HEK293 (cell line): ENCODE measurements at regions not wholly inside any gene's neighbourhood (a gene's known extent, or its start where the extent isn't known, plus 50 kb on each side); places are given as distances from the start of the nearest gene placed in this dataset.

Source experiments
- CTCF ChIA-PET: fragments of 350-600 bp; formaldehyde crosslinking; extraction: SDS; loops from one replicate; lab custom pipeline; 2021; ENCODE audit warnings: antibody characterized with exemption; lab: Yijun Ruan, JAX
- POLR2A ChIA-PET: fragments of 300-600 bp; formaldehyde crosslinking; extraction: SDS; loops from one replicate; lab custom pipeline; 2020; ENCODE audit warnings: antibody characterized with exemption, inconsistent platforms; lab: Yijun Ruan, JAX
- H3K27ac ChIP-seq: fragments of 200-500 bp; sonication (Bioruptor generic); 2 replicates; pipeline ENCODE4 v1.5.1; 2014; ENCODE audit warnings: low read depth, low read length, control low read depth, inconsistent platforms; ENCODE audit errors: extremely low read depth
- H3K36me3 ChIP-seq, 2 experiments: fragments of 200-500 bp in 1 of 2; sonication (Bioruptor generic) in 1 of 2; 1 replicate in 1 of 2; 2 replicates in 1 of 2; pipeline ENCODE4 v1.5.1; 2014 to 2017; ENCODE audit warnings: inconsistent platforms in 2 of 2, low read length in 2 of 2; ENCODE audit not compliant: control insufficient read depth in 2 of 2, insufficient read depth in 1 of 2
- H3K4me1 ChIP-seq: fragments of 200-500 bp; sonication (Bioruptor generic); 2 replicates; pipeline ENCODE4 v1.5.1; 2014; ENCODE audit warnings: mild to moderate bottlenecking, low read length, inconsistent platforms; ENCODE audit not compliant: control insufficient read depth, insufficient read depth
- H3K4me3 ChIP-seq: 2 replicates; pipeline ENCODE4 v1.5.1; 2011; ENCODE audit warnings: low read depth, mild to moderate bottlenecking, control low read depth, low read length, moderate library complexity
- H3K9me3 ChIP-seq: fragments of 200-500 bp; sonication (Bioruptor generic); 2 replicates; pipeline ENCODE4 v1.5.1; 2014; ENCODE audit warnings: low read depth, low read length, inconsistent platforms; ENCODE audit not compliant: control insufficient read depth, insufficient read depth
- PATZ1 ChIP-seq: fragments of 450-650 bp; formaldehyde crosslinking; IDR thresholded peaks from 2 replicates; pipeline ENCODE4 v1.5.1; 2016; ENCODE audit warnings: missing biosample characterization, missing genetic modification characterization
- PRDM2 ChIP-seq: fragments of 450-650 bp; formaldehyde crosslinking; IDR thresholded peaks from 2 replicates; pipeline ENCODE4 v1.5.1; 2016; ENCODE audit warnings: missing biosample characterization, missing genetic modification characterization, borderline replicate concordance
- PRDM6 ChIP-seq: fragments of 450-650 bp; formaldehyde crosslinking; IDR thresholded peaks from 2 replicates; pipeline ENCODE4 v1.5.1; 2017; ENCODE audit warnings: missing biosample characterization, missing genetic modification characterization
- SCRT1 ChIP-seq: fragments of 450-650 bp; formaldehyde crosslinking; IDR thresholded peaks from 2 replicates; pipeline ENCODE4 v1.5.1; 2016; ENCODE audit warnings: missing biosample characterization, missing genetic modification characterization, borderline replicate concordance
- SP3 ChIP-seq: fragments of 450-650 bp; formaldehyde crosslinking; IDR thresholded peaks from 2 replicates; pipeline ENCODE4 v1.5.1; 2016; ENCODE audit warnings: missing biosample characterization, missing genetic modification characterization
- ZBTB20 ChIP-seq: fragments of 450-650 bp; formaldehyde crosslinking; IDR thresholded peaks from 2 replicates; pipeline ENCODE4 v1.5.1; 2016; ENCODE audit warnings: missing biosample characterization, missing genetic modification characterization
- ZBTB26 ChIP-seq: fragments of 450-650 bp; formaldehyde crosslinking; optimal IDR thresholded peaks from 2 replicates; pipeline ENCODE3; 2016; ENCODE audit warnings: missing biosample characterization, mild to moderate bottlenecking, missing genetic modification characterization
- ZBTB49 ChIP-seq: fragments of 450-650 bp; formaldehyde crosslinking; IDR thresholded peaks from 2 replicates; pipeline ENCODE4 v1.5.1; 2016; ENCODE audit warnings: missing biosample characterization, missing genetic modification characterization, low read depth
- ZNF112 ChIP-seq: fragments of 450-650 bp; formaldehyde crosslinking; IDR thresholded peaks from 2 replicates; pipeline ENCODE4 v1.5.0; 2017; ENCODE audit warnings: missing biosample characterization, missing genetic modification characterization
- ZNF174 ChIP-seq: fragments of 450-650 bp; formaldehyde crosslinking; IDR thresholded peaks from 2 replicates; pipeline ENCODE4 v1.5.0; 2017; ENCODE audit warnings: missing biosample characterization, mild to moderate bottlenecking, missing genetic modification characterization
- ZNF416 ChIP-seq: fragments of 450-650 bp; formaldehyde crosslinking; IDR thresholded peaks from 2 replicates; pipeline ENCODE4 v1.5.1; 2016; ENCODE audit warnings: missing biosample characterization, missing genetic modification characterization
- ZNF426 ChIP-seq: fragments of 450-650 bp; formaldehyde crosslinking; IDR thresholded peaks from 2 replicates; pipeline ENCODE4 v1.5.1; 2017; ENCODE audit warnings: missing biosample characterization, missing genetic modification characterization, mild to moderate bottlenecking, inconsistent platforms, moderate library complexity
- ZNF529 ChIP-seq: fragments of 450-650 bp; formaldehyde crosslinking; IDR thresholded peaks from 2 replicates; pipeline ENCODE4 v1.5.1; 2017; ENCODE audit warnings: missing genetic modification characterization, missing biosample characterization; ENCODE audit not compliant: insufficient replicate concordance
- ZNF580 ChIP-seq: fragments of 450-650 bp; formaldehyde crosslinking; IDR thresholded peaks from 2 replicates; pipeline ENCODE4 v1.5.1; 2016; ENCODE audit warnings: missing biosample characterization, missing genetic modification characterization
- ZNF624 ChIP-seq: fragments of 450-650 bp; formaldehyde crosslinking; IDR thresholded peaks from 2 replicates; pipeline ENCODE4 v1.5.1; 2017; ENCODE audit warnings: missing biosample characterization, missing genetic modification characterization
- ZNF707 ChIP-seq: fragments of 450-650 bp; formaldehyde crosslinking; IDR thresholded peaks from 2 replicates; pipeline ENCODE4 v1.5.1; 2016; ENCODE audit warnings: missing biosample characterization, missing genetic modification characterization
- ZNF768 ChIP-seq: fragments of 450-650 bp; formaldehyde crosslinking; IDR thresholded peaks from 2 replicates; pipeline ENCODE4 v1.5.1; 2018; ENCODE audit warnings: missing biosample characterization, mild to moderate bottlenecking, missing genetic modification characterization

GRCh38 chr1:24987875-24988557 is 57.9 kb upstream of the RUNX3 start:
- TF ChIP-seq ZNF174 (tag by site-specific recombination) (no peak), PATZ1 (no peak), ZBTB20 (tag by site-specific recombination) (no peak), ZNF580 (tag by site-specific recombination) (no peak), ZNF416 (tag by site-specific recombination) (no peak), ZNF624 (tag by site-specific recombination) (no peak), SP3 (tag by site-specific recombination) (no peak), ZNF768 (tag by site-specific recombination) (no peak), ZBTB26 (tag by site-specific recombination) (no peak), PRDM6 (tag by site-specific recombination) (no peak), ZBTB49 (tag by site-specific recombination) (no peak), PRDM2 (tag by site-specific recombination) (no peak), ZNF426 (tag by site-specific recombination) (no peak), ZNF707 (tag by site-specific recombination) (no peak), ZNF112 (tag by site-specific recombination) (no peak), ZNF529 (tag by site-specific recombination) (no peak), SCRT1 (tag by site-specific recombination) (no peak)
- TF ChIP-seq, all 188 proteins: peak for 0
- ChIA-PET POLR2A (interaction anchor here (0.6 kb wide), 1 partner anchor 44 kb away, joined by 3 read pairs; no protein-coding TSS in a partner anchor), CTCF (interaction anchor here (0.5 to 1.8 kb wide), 3 partner anchors 49 to 1726 kb away, joined by 3 to 7 read pairs (median 3); no protein-coding TSS in a partner anchor)
- no peaks in the 10 kb centered on the region for H3K9me3 ChIP-seq
- no peak overlapping the region for H3K4me3 ChIP-seq
- no peak overlapping the region for H3K27ac ChIP-seq
- no peaks in the 10 kb centered on the region for H3K36me3 ChIP-seq
- no peaks in the 10 kb centered on the region for H3K4me1 ChIP-seq
